ENCODE measurements at regions not wholly inside any gene's neighbourhood (a gene's known extent, or its start where the extent isn't known, plus 50 kb on each side); places are given as distances from the start of the nearest gene placed in this dataset.

DNA sequence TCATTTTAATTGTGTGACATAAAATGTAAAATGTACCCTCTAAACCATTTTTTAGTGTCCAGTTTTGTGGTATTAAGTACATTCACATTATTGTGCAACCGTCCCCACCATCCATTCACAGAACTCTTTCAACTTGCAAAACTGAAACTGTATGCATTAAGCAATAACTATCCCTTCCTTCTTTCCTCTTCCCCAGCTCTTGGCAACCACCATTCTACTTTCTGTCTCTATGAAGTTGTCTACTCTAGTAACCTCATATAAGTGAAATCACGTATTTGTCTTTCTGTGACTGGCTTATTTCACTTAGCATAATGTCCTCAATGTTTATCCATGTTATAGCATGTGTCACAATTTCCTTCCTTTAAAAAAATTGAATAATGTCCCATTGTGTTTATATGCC is 142.4 kb downstream of the C9orf152 start:
- no peak for ATAC-seq
- TF ChIP-seq RARB (CRISPR knock-in tag; IDR thresholded peaks at IDR 0.05) = no peak

DNA sequence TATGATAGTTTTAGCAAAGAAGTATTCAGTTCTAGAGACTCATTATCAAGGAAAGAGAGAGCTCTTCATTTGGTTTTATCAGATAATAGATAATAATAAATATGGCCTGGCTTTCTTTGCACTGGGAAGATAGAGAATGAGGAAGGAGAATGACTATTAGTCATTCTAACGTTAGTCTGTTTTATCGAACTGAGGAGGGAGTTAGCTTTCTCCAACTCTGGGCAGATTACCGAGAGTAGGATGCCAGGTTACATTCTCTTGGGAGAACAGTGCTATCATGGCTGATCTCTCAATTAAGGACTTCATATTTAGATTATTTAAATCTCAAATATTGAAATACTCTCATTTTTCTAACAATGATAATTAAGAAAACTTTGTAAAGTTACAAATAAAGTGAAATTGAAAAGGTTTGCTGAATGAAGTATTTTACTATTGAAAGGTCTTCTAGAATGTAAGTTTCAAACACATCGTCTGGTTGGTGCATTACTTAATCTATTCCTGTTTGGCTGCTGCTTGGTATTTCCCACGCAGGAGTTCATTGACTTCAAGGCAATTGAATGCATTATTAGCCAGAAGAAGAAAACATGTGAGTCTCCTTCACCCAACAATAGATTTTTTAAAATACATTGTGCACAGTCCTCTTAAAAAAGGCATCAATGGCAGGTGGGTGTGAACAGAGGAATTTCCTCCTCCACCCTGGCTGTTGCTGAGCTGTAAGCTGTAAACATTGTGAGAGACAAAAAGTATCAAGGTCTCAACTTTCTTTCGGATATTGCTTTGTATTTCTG is 140.8 kb downstream of the C9orf152 start:
- 0 out of 3 replicates have a peak, but pooled peaks have one; percentile 10 for ATAC-seq
- TF ChIP-seq ZNF70 (CRISPR knock-in tag; IDR thresholded peaks at IDR 0.05) = 0 out of 2 replicates have a peak, but pooled peaks have one; percentile 41
- no peak for TF ChIP-seq GLIS3 (CRISPR knock-in tag; IDR thresholded peaks at IDR 0.05)

DNA sequence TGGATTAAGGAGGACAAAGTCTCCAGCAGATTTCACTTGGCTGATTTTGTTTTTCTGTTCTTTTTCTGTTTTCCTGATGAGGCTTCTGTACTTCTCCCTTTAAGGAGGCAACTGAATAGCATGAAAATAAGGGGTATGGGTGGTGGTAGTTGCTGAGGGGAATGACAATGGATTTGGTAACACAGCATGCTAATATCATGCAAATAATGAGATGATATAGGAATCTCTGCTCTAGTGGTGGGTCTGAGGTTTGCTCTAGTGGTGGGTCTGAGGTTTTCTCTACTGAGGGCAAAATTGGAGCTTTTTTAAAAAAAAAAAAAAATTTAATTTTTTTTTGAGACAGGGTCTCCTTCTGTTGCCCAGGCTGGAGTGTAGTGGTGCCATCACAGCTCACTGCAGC is 139.7 kb downstream of the C9orf152 start:
- TF ChIP-seq TOX (CRISPR knock-in tag; IDR thresholded peaks at IDR 0.05; ENCODE audit: borderline replicate concordance) (no peak), RARB (CRISPR knock-in tag; IDR thresholded peaks at IDR 0.05) (no peak), ZNF565 (CRISPR knock-in tag; conservative IDR thresholded peaks at IDR 0.05; ENCODE audit: low read depth) (no peak), ZNF8 (CRISPR knock-in tag; IDR thresholded peaks at IDR 0.05) (no peak), ZC3H10 (CRISPR knock-in tag; IDR thresholded peaks at IDR 0.05) (no peak), ZNF70 (CRISPR knock-in tag; IDR thresholded peaks at IDR 0.05) (no peak), PPARA (CRISPR knock-in tag; IDR thresholded peaks at IDR 0.05; ENCODE audit: borderline replicate concordance) (no peak), SNAI2 (CRISPR knock-in tag; IDR thresholded peaks at IDR 0.05) (no peak), ZFP3 (CRISPR knock-in tag; IDR thresholded peaks at IDR 0.05) (no peak), TCF4 (CRISPR knock-in tag; IDR thresholded peaks at IDR 0.05; ENCODE audit: borderline replicate concordance) (no peak)
- TF ChIP-seq, protein P1, sequence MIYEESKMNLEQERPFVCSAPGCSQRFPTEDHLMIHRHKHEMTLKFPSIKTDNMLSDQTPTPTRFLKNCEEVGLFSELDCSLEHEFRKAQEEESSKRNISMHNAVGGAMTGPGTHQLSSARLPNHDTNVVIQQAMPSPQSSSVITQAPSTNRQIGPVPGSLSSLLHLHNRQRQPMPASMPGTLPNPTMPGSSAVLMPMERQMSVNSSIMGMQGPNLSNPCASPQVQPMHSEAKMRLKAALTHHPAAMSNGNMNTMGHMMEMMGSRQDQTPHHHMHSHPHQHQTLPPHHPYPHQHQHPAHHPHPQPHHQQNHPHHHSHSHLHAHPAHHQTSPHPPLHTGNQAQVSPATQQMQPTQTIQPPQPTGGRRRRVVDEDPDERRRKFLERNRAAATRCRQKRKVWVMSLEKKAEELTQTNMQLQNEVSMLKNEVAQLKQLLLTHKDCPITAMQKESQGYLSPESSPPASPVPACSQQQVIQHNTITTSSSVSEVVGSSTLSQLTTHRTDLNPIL (CRISPR knock-in tag; IDR thresholded peaks at IDR 0.05; ENCODE audit: low read depth) = no peak
- TF ChIP-seq, protein P2, sequence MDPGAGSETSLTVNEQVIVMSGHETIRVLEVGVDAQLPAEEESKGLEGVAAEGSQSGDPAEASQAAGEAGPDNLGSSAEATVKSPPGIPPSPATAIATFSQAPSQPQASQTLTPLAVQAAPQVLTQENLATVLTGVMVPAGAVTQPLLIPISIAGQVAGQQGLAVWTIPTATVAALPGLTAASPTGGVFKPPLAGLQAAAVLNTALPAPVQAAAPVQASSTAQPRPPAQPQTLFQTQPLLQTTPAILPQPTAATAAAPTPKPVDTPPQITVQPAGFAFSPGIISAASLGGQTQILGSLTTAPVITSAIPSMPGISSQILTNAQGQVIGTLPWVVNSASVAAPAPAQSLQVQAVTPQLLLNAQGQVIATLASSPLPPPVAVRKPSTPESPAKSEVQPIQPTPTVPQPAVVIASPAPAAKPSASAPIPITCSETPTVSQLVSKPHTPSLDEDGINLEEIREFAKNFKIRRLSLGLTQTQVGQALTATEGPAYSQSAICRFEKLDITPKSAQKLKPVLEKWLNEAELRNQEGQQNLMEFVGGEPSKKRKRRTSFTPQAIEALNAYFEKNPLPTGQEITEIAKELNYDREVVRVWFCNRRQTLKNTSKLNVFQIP (CRISPR knock-in tag; IDR thresholded peaks at IDR 0.05; ENCODE audit: borderline replicate concordance, low read depth) = no peak
- ATAC-seq = no peak

DNA sequence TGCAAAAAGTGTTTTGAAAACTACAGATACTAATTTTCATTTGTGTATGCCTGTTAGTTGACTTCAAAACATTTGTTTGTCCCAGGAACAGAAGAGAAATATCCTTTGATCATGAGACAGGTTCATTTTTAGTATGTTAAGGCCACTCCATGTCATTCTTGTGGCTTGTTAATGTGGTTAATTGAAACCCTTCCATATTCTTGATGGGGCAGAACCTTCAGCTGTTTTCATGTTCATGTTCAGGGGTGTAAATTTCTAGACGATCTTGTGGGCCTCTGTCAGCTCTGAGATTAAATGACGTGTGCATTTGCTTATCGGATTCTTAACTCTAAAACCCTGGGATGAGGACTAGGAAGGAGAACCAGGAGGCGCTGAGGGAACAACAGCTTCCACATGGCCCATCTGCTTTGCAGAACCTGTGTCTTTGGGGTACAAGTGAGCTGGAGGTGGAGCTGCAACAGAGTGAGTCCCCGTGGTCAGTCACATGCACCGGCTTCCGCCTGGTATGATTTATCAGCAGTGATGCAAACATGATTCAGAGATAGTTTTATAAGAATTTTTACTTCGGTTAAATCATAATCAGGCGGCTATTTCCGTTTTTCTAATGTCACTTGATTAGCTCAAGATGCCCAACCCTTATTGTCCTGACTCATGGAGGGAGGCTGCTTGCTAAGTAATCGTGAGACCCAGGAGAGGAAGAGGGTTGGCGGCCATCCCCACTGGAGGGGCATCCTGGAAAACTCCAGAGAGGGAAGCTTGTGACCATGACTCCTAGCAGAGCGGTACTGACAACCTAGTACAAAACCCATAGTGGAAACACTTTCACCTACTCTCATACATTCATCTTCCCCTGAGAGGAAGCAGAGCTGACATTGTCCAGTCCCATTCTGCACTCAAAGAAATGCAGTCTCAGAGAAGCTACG is 138.4 kb downstream of the C9orf152 start:
- TF ChIP-seq, protein P1 (CRISPR knock-in tag; IDR thresholded peaks at IDR 0.05; ENCODE audit: low read depth) = no peak
- TF ChIP-seq, protein P3, sequence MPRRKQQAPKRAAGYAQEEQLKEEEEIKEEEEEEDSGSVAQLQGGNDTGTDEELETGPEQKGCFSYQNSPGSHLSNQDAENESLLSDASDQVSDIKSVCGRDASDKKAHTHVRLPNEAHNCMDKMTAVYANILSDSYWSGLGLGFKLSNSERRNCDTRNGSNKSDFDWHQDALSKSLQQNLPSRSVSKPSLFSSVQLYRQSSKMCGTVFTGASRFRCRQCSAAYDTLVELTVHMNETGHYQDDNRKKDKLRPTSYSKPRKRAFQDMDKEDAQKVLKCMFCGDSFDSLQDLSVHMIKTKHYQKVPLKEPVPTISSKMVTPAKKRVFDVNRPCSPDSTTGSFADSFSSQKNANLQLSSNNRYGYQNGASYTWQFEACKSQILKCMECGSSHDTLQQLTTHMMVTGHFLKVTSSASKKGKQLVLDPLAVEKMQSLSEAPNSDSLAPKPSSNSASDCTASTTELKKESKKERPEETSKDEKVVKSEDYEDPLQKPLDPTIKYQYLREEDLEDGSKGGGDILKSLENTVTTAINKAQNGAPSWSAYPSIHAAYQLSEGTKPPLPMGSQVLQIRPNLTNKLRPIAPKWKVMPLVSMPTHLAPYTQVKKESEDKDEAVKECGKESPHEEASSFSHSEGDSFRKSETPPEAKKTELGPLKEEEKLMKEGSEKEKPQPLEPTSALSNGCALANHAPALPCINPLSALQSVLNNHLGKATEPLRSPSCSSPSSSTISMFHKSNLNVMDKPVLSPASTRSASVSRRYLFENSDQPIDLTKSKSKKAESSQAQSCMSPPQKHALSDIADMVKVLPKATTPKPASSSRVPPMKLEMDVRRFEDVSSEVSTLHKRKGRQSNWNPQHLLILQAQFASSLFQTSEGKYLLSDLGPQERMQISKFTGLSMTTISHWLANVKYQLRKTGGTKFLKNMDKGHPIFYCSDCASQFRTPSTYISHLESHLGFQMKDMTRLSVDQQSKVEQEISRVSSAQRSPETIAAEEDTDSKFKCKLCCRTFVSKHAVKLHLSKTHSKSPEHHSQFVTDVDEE (CRISPR knock-in tag; IDR thresholded peaks at IDR 0.05) = no peak
- no peak for TF ChIP-seq SNAI2 (CRISPR knock-in tag; IDR thresholded peaks at IDR 0.05)
- no peak for TF ChIP-seq OSR1 (CRISPR knock-in tag; IDR thresholded peaks at IDR 0.05)
- TF ChIP-seq TCF4 (CRISPR knock-in tag; IDR thresholded peaks at IDR 0.05; ENCODE audit: borderline replicate concordance) = no peak
- ATAC-seq = peak; percentile 79
